SK-N-SH (cell line): ENCODE measurements at regions not wholly inside any gene's neighbourhood (a gene's known extent, or its start where the extent isn't known, plus 50 kb on each side); places are given as distances from the start of the nearest gene placed in this dataset.

Experiments used
- CTCF ChIA-PET: fragments of 300-600, 350-600 bp; formaldehyde crosslinking; extraction: SDS; loops from one replicate; lab custom pipeline; 2021; lab: Yijun Ruan, JAX
- POLR2A ChIA-PET: fragments of 350-600 bp; sonication (Branson Sonifier 250); formaldehyde crosslinking; extraction: SDS; loops from one replicate; lab custom pipeline; 2020; ENCODE audit warnings: antibody characterized with exemption, inconsistent platforms; lab: Yijun Ruan, JAX
- DNase-seq: peaks from one replicate; pipeline ENCODE4 v3.0.0; 2012
- H2AFZ ChIP-seq: fragments of 200-600 bp; sonication (generic); 2 replicates; pipeline ENCODE4 v1.8.1; 2016; ENCODE audit warnings: antibody characterized with exemption, mild to moderate bottlenecking, low read depth
- H3F3A ChIP-seq: fragments of 200-600 bp; sonication (generic); replicated peaks from 2 replicates; pipeline ENCODE3; 2016; ENCODE audit warnings: antibody characterized with exemption, mild to moderate bottlenecking; ENCODE audit not compliant: insufficient read depth
- H3K27ac ChIP-seq, 2 experiments: fragments of 200-500 bp in 1 of 2; fragments of 200-600 bp in 1 of 2; sonication (Bioruptor generic) in 1 of 2; sonication (generic), shearing (Covaris generic) in 1 of 2; 2 replicates each; pipeline versions ENCODE4 v1.5.1 to v1.6.1; 2014 to 2016; ENCODE audit warnings: low read depth in 2 of 2, inconsistent platforms in 1 of 2, low read length in 1 of 2, mild to moderate bottlenecking in 1 of 2, mixed read lengths in 1 of 2
- H3K27me3 ChIP-seq: fragments of 200-600 bp; sonication (generic), shearing (Covaris generic); 2 replicates; pipeline ENCODE4 v1.6.1; 2016; ENCODE audit warnings: mixed run types; ENCODE audit not compliant: insufficient read depth
- H3K36me3 ChIP-seq, 2 experiments: fragments of 200-500 bp in 1 of 2; fragments of 200-600 bp in 1 of 2; sonication (Bioruptor generic) in 1 of 2; sonication (generic) in 1 of 2; replicated peaks in 1 of 2; 2 replicates each; pipeline versions ENCODE3 to v1.5.1; 2014 to 2016; ENCODE audit warnings: low read length in 1 of 2, mild to moderate bottlenecking in 1 of 2; ENCODE audit not compliant: insufficient read depth in 2 of 2, control insufficient read depth in 1 of 2
- H3K4me1 ChIP-seq, 2 experiments: fragments of 200-500 bp in 1 of 2; fragments of 200-600 bp in 1 of 2; sonication (Bioruptor generic) in 1 of 2; sonication (generic), shearing (Covaris generic) in 1 of 2; 2 replicates each; pipeline versions ENCODE4 v1.5.1 to v1.6.1; 2014 to 2016; ENCODE audit warnings: low read depth in 1 of 2, low read length in 1 of 2, mixed run types in 1 of 2; ENCODE audit not compliant: insufficient read depth in 2 of 2, control insufficient read depth in 1 of 2
- H3K4me2 ChIP-seq: fragments of 200-600 bp; sonication (generic), shearing (Covaris generic); 2 replicates; pipeline ENCODE4 v1.6.1; 2017; ENCODE audit warnings: mixed run types
- H3K4me3 ChIP-seq, 2 experiments: fragments of 200-500 bp in 1 of 2; fragments of 200-600 bp in 1 of 2; sonication (Bioruptor generic) in 1 of 2; sonication (generic), shearing (Covaris generic) in 1 of 2; 2 replicates each; pipeline versions ENCODE4 v1.5.1 to v1.8.1; 2014 to 2016; ENCODE audit warnings: low read depth in 2 of 2, inconsistent platforms in 1 of 2, low read length in 1 of 2, mild to moderate bottlenecking in 1 of 2, mixed read lengths in 1 of 2, moderate library complexity in 1 of 2
- H3K79me2 ChIP-seq: fragments of 200-600 bp; sonication (generic); 2 replicates; pipeline ENCODE4 v1.8.1; 2017; ENCODE audit warnings: mild to moderate bottlenecking; ENCODE audit not compliant: insufficient read depth
- H3K9ac ChIP-seq: fragments of 200-600 bp; sonication (generic); 2 replicates; pipeline ENCODE4 v1.6.1; 2017; ENCODE audit warnings: mixed run types
- H3K9me2 ChIP-seq: fragments of 200-600 bp; sonication (generic); 2 replicates; pipeline ENCODE4 v1.6.1; 2017; ENCODE audit warnings: mixed run types
- H3K9me3 ChIP-seq: fragments of 200-600 bp; sonication (generic); 2 replicates; pipeline ENCODE4 v1.6.1; 2017; ENCODE audit warnings: mixed run types, mild to moderate bottlenecking, moderate library complexity
- H4K20me1 ChIP-seq: fragments of 200-600 bp; sonication (generic); 2 replicates; pipeline ENCODE4 v1.6.1; 2017; ENCODE audit warnings: mild to moderate bottlenecking, mixed run types; ENCODE audit not compliant: insufficient read depth
- EP300 ChIP-seq, 2 experiments: IDR thresholded peaks; 2 replicates each; pipeline versions ENCODE4 v1.4.0 to v1.6.1; 2012; ENCODE audit warnings: borderline replicate concordance in 1 of 2, low read depth in 1 of 2, low read length in 1 of 2
- EZH2phosphoT487 ChIP-seq: fragments of 200-600 bp; sonication (generic); IDR thresholded peaks from 2 replicates; pipeline ENCODE4 v1.6.1; 2017; ENCODE audit warnings: low read depth, mixed run types, mild to moderate bottlenecking, antibody characterized with exemption, moderate library complexity, borderline replicate concordance
- GATA2 ChIP-seq: sonication (generic); formaldehyde crosslinking; IDR thresholded peaks from 2 replicates; pipeline ENCODE4 v1.5.0; 2020; ENCODE audit warnings: mild to moderate bottlenecking, missing genetic modification reagents
- MEF2A ChIP-seq: IDR thresholded peaks from 2 replicates; pipeline ENCODE4 v1.4.0; 2012; ENCODE audit warnings: low read depth, borderline replicate concordance
- MXI1 ChIP-seq: IDR thresholded peaks from 2 replicates; pipeline ENCODE4 v1.6.1; 2012; ENCODE audit warnings: mild to moderate bottlenecking, low read depth, low read length, improper control_type of control experiment
- NFIC ChIP-seq: IDR thresholded peaks from 2 replicates; pipeline ENCODE4 v1.4.0; 2012; ENCODE audit warnings: borderline replicate concordance
- RAD21 ChIP-seq: IDR thresholded peaks from 2 replicates; pipeline ENCODE4 v1.6.1; 2012; ENCODE audit warnings: mild to moderate bottlenecking, low read length
- RCOR1 ChIP-seq: fragments of 150-350 bp; IDR thresholded peaks from 2 replicates; pipeline ENCODE4 v1.6.1; 2017; ENCODE audit warnings: antibody characterized with exemption, low read length
- YY1 ChIP-seq: IDR thresholded peaks from 2 replicates; pipeline ENCODE4 v1.4.0; 2012; ENCODE audit warnings: low read depth, mild to moderate bottlenecking
- WGBS: methylation state at CpG from one replicate; pipeline ENCODE4 v1.1.6; 2017; ENCODE audit warnings: low lambda C conversion rate; 5-methylcytosine and 5-hydroxymethylcytosine counted together
- TF ChIP-seq, protein P1 (sequence below): fragments of 200-600 bp; sonication (generic); IDR thresholded peaks from 2 replicates; pipeline ENCODE4 v1.6.1; 2017; ENCODE audit warnings: antibody characterized with exemption, mild to moderate bottlenecking, moderate library complexity
- TF ChIP-seq, protein P2 (sequence below): IDR thresholded peaks from 2 replicates; pipeline ENCODE4 v1.4.0; 2012; ENCODE audit warnings: low read depth, borderline replicate concordance
- TF ChIP-seq, protein P3 (sequence below): fragments of 150-350 bp; IDR thresholded peaks from 2 replicates; pipeline ENCODE4 v1.6.1; 2016; ENCODE audit warnings: mild to moderate bottlenecking, low read depth, low read length

DNA sequence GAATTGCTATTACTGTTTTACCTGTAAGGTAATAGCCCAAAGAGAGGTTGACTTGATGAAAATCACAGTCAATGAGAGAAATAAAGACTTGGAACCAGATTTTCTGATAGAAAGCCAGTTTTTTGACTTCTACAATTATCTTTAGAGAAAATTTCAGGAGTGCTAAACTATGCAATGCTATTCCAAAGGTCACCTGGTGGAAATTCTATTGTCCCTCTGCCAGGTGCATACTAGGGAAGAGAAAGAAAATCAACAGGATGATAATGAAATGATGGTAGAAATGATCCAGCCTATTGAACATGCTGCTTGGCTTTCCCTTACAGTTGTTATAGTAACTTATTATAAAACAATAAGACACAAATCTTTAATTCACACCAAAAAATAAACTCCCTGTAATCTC is 85.0 kb downstream of the FASTKD2 start (continued):
- TF ChIP-seq, protein P1, sequence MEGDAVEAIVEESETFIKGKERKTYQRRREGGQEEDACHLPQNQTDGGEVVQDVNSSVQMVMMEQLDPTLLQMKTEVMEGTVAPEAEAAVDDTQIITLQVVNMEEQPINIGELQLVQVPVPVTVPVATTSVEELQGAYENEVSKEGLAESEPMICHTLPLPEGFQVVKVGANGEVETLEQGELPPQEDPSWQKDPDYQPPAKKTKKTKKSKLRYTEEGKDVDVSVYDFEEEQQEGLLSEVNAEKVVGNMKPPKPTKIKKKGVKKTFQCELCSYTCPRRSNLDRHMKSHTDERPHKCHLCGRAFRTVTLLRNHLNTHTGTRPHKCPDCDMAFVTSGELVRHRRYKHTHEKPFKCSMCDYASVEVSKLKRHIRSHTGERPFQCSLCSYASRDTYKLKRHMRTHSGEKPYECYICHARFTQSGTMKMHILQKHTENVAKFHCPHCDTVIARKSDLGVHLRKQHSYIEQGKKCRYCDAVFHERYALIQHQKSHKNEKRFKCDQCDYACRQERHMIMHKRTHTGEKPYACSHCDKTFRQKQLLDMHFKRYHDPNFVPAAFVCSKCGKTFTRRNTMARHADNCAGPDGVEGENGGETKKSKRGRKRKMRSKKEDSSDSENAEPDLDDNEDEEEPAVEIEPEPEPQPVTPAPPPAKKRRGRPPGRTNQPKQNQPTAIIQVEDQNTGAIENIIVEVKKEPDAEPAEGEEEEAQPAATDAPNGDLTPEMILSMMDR = no peak
- TF ChIP-seq MEF2A = no peak

DNA sequence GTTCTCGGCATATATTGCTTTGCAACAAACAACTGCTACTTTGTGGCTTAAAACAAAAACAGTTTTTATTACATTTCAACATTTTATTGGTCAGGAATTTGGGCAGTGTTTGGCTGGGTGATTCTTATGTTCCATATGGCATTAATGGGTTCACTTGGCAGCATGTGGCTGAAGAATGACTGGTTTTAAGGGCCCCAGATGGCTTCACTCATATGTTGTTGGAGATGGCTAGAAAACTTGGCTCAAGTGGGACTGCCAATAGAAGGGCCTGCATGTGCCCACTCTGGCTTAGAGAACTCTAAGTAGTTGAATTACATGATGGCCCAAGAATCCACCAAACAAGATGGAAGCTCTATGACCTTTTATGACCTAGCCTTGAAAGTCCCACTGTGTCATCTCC is 86.1 kb downstream of the FASTKD2 start:
- ChIA-PET POLR2A (no interaction called here), CTCF (interaction anchor here (1.0 kb wide), 1 partner anchor 51 kb away, joined by 3 read pairs; no protein-coding TSS in a partner anchor)
- DNase-seq = no peak
- Histone ChIP-seq H4K20me1 (no peaks in the 10 kb centered on the region), H2AFZ (no peak overlapping the region), H3K4me2 (no peak overlapping the region), H3K27me3 (no peaks in the 10 kb centered on the region), H3K79me2 (no peaks in the 10 kb centered on the region), H3K4me1 (no peaks in the 10 kb centered on the region; a peak in 1 of 4 replicates), H3K36me3 (no peaks in the 10 kb centered on the region), H3K9me2 (no peaks in the 10 kb centered on the region), H3K27ac (no peak overlapping the region), H3K4me3 (no peak overlapping the region), H3K9ac (no peak overlapping the region), H3K9me3 (no peaks in the 10 kb centered on the region), H3F3A (no peaks in the 10 kb centered on the region)
- 50% methylated on average over 1 of the region's 1 CpG for WGBS
- TF ChIP-seq RCOR1 (no peak), YY1 (no peak), RAD21 (no peak), NFIC (no peak)
- TF ChIP-seq, protein P2, sequence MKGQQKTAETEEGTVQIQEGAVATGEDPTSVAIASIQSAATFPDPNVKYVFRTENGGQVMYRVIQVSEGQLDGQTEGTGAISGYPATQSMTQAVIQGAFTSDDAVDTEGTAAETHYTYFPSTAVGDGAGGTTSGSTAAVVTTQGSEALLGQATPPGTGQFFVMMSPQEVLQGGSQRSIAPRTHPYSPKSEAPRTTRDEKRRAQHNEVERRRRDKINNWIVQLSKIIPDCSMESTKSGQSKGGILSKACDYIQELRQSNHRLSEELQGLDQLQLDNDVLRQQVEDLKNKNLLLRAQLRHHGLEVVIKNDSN = no peak
- TF ChIP-seq, protein P3, sequence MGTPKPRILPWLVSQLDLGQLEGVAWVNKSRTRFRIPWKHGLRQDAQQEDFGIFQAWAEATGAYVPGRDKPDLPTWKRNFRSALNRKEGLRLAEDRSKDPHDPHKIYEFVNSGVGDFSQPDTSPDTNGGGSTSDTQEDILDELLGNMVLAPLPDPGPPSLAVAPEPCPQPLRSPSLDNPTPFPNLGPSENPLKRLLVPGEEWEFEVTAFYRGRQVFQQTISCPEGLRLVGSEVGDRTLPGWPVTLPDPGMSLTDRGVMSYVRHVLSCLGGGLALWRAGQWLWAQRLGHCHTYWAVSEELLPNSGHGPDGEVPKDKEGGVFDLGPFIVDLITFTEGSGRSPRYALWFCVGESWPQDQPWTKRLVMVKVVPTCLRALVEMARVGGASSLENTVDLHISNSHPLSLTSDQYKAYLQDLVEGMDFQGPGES = no peak

DNA sequence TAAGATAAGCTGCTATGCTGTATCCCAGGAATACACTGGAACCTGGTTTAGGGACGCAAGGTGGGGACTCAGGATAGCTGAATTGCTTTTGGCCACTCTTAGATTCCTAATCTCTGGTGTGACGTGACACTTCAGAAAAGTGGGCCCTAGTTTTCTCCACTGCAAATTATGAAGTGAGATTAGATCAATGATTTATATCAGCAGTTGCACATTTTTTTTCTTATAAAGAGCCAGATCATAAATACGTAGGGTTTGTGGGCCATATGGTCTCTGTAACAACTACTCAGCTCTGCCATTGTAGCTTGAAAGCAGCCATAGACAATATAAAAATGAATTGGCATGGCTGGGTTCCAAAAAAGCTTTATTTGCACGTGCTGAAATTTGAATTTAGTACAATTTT is 85.4 kb upstream of the CPO start:
- peak; percentile 24 for DNase-seq
- TF ChIP-seq RCOR1 = peak; percentile 17; the same call in 1 of the 2 replicates
- no peak; the same call in 1 of the 2 replicates for TF ChIP-seq MXI1
- TF ChIP-seq EP300 (IDR thresholded peaks at IDR 0.05; ENCODE audit: borderline replicate concordance in 1 of 2, low read depth in 1 of 2, low read length in 1 of 2) = peak in 1 of 2 experiments; percentile 20; a peak in 1 of 4 replicates
- peak; percentile 81 for TF ChIP-seq GATA2 (CRISPR knock-in tag)
- TF ChIP-seq, protein P1 = no peak
- no peak for TF ChIP-seq EZH2phosphoT487
- POLR2A ChIA-PET = no interaction called here

More for the DNA sequence above, 85.4 kb upstream of the CPO start:
- no peaks in the 10 kb centered on the region for H4K20me1 ChIP-seq
- no peaks in the 10 kb centered on the region for H3K9me2 ChIP-seq
- H3K4me3 ChIP-seq = no peak overlapping the region
- no peak overlapping the region for H3K4me2 ChIP-seq
- H3K27ac ChIP-seq = peak overlapping the region in 1 of 2 experiments; percentile 34; a peak in 2 of 4 replicates
- no peak overlapping the region for H2AFZ ChIP-seq
- H3K9ac ChIP-seq = no peak overlapping the region
- 53% methylated on average over 4 of the region's 4 CpGs for WGBS
- peaks cover 0 to 2% of the 10 kb centered on the region in 2 experiments; a peak in 1 of 4 replicates for H3K4me1 ChIP-seq
- H3F3A ChIP-seq = no peaks in the 10 kb centered on the region
- no peaks in the 10 kb centered on the region for H3K9me3 ChIP-seq
- no peaks in the 10 kb centered on the region for H3K36me3 ChIP-seq
- CTCF ChIA-PET = interaction anchor here (0.7 to 1.4 kb wide), 4 partner anchors 10 to 233 kb away, joined by 3 to 5 read pairs (median 4); no protein-coding TSS in a partner anchor
- H3K79me2 ChIP-seq = no peaks in the 10 kb centered on the region
- H3K27me3 ChIP-seq = no peaks in the 10 kb centered on the region
